H1 (cell line): ENCODE measurements at regions not wholly inside any gene's neighbourhood (a gene's known extent, or its start where the extent isn't known, plus 50 kb on each side); places are given as distances from the start of the nearest gene placed in this dataset.

Experiments used
- HDAC6 ChIP-seq: IDR thresholded peaks from one replicate; pipeline ENCODE4 v1.7.1; 2012; ENCODE audit warnings: low read depth, mild to moderate bottlenecking, inconsistent platforms, low read length, moderate library complexity
- KDM5A ChIP-seq: fragments of 200-600 bp; IDR thresholded peaks from 2 replicates; pipeline ENCODE4 v1.7.1; 2012; ENCODE audit warnings: mild to moderate bottlenecking, low read length, inconsistent platforms, mixed read lengths
- POU5F1 ChIP-seq: IDR thresholded peaks from 2 replicates; pipeline ENCODE4 v1.6.1; 2011; ENCODE audit warnings: low read depth, mild to moderate bottlenecking, low read length, moderate library complexity
- TAF7 ChIP-seq: optimal IDR thresholded peaks from 2 replicates; pipeline ENCODE3; 2011; ENCODE audit warnings: low read depth, mild to moderate bottlenecking, inconsistent platforms, low read length, moderate library complexity, borderline replicate concordance
- YY1 ChIP-seq: IDR thresholded peaks from 2 replicates; pipeline ENCODE4 v1.6.1; 2011; ENCODE audit warnings: low read depth, mild to moderate bottlenecking, low read length

DNA sequence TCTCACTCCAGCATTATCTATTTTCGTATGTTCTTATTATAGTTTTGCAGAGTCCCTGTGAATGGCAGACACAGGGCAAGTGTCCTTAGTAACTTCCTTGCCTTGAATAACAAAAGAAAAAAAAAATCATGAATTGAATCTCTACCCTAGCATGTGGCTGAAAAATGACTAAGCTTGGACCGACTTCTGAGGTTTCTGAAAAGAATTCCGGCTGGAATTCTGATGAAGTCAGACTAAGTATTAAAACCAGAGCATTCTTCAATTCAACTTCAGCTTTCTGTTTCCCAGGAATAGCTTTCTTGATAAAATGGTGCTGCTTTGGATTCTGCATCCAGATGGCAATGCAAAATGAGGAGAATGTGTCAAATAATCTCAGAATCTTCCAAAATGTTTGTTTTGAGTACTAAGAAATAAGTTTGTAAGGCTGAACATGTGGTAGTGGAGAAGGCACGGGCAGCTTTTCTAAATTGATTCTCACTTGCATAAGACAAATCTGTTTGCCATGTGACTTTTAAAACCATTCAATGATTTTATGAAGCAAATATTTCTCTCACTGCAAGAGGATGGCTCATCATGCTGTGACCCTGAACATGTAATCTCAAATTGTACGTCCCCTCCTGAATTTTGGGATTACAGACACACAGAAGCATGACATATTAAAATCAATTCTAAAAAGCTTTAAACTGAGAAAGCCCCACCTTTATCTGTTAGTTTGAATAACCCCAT lies 1462.8 kb upstream of the LRRTM1 start (continued):
- TF ChIP-seq HDAC6 (no peak), YY1 (no peak), TAF7 (no peak), POU5F1 (no peak), KDM5A (no peak)
- TF ChIP-seq, all 59 proteins: peak for 0
